MCF 10A (cell line): ENCODE measurements at regions not wholly inside any gene's neighbourhood (a gene's known extent, or its start where the extent isn't known, plus 50 kb on each side); places are given as distances from the start of the nearest gene placed in this dataset.

Source experiments
- BruUV-seq: library from RNA; stranded (reverse); fragments of 400-500 nt; replicated peaks from 2 replicates; lab custom pipeline; 2021; lab: Mats Ljungman, UMichigan
- CTCF ChIA-PET: fragments of 300-600 bp; sonication (Branson Sonifier 250); formaldehyde crosslinking; extraction: SDS; loops from one replicate; lab custom pipeline; 2021; ENCODE audit warnings: antibody characterized with exemption, inconsistent platforms; lab: Yijun Ruan, JAX
- POLR2A ChIA-PET: fragments of 300-600, 350-650 bp; sonication (Branson Sonifier 250); formaldehyde crosslinking; extraction: SDS; loops from one replicate; lab custom pipeline; 2020; ENCODE audit warnings: antibody characterized with exemption, inconsistent platforms; lab: Yijun Ruan, JAX
- DNase-seq: peaks from one replicate; pipeline ENCODE4 v3.0.0-alpha.2; 2018; ENCODE audit not compliant: unreplicated experiment
- H3K27ac Mint-ChIP-seq: one replicate; pipeline ENCODE4 v1.8.0; 2022; ENCODE audit warnings: mild to moderate bottlenecking, low read depth, mixed read lengths; ENCODE audit not compliant: unreplicated experiment
- H3K27me3 Mint-ChIP-seq: one replicate; pipeline ENCODE4 v1.8.0; 2022; ENCODE audit warnings: mixed read lengths; ENCODE audit not compliant: insufficient read depth, unreplicated experiment
- H3K36me3 Mint-ChIP-seq: one replicate; pipeline ENCODE4 v1.8.0; 2022; ENCODE audit warnings: mild to moderate bottlenecking, moderate library complexity, mixed read lengths; ENCODE audit not compliant: insufficient read depth, unreplicated experiment
- H3K4me1 Mint-ChIP-seq: one replicate; pipeline ENCODE4 v1.8.0; 2022; ENCODE audit warnings: mixed read lengths; ENCODE audit not compliant: insufficient read depth, unreplicated experiment
- H3K4me3 Mint-ChIP-seq: one replicate; pipeline ENCODE4 v1.8.0; 2022; ENCODE audit warnings: mild to moderate bottlenecking, moderate library complexity, mixed read lengths; ENCODE audit not compliant: unreplicated experiment
- H3K9me3 Mint-ChIP-seq: one replicate; pipeline ENCODE4 v1.8.0; 2022; ENCODE audit warnings: mixed read lengths; ENCODE audit not compliant: unreplicated experiment
- intact Hi-C: fragments of 100-400 bp; cut with micrococcal nuclease; formaldehyde crosslinking; loops from 2 replicates; pipeline ENCODE4 v1.14.1; 2022
- TF ChIP-seq, protein P1 (sequence below): fragments of 200-600 bp; IDR thresholded peaks from one replicate; pipeline ENCODE4 v1.8.0; 2022; ENCODE audit warnings: antibody characterized with exemption, mild to moderate bottlenecking; ENCODE audit not compliant: unreplicated experiment

DNA sequence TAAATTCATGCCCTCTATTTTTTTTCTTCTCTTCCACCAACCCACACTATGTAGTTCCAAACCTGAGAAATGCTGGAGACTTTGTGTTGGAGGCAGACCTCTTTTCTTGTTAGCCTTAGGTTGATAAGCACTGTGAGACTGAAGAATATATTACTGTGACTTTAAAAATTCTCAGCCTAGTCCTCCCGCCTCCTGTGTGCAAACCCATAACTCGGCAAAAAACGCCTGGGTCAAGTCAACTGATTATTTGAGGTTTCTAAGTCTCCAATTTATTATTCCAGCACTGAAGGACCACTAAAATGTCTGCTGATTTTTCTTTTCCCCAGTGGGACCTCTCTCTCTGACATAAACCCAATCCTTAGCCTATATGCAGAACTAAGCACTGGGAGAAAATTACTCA lies 1946.0 kb upstream of the RAG2 start:
- peak overlapping the region; percentile 57 for H3K27ac Mint-ChIP-seq
- POLR2A ChIA-PET, result no interaction called here
- BruUV-seq, result no TSS peak

GRCh38 chr11:38543311-38543710 lies 1945.3 kb upstream of the RAG2 start:
- Mint-ChIP-seq H3K27me3 (no peaks in the 10 kb centered on the region), H3K27ac (peak overlapping the region; percentile 57)
- DNase-seq, result peak; percentile 19

More for the DNA sequence above, 1946.0 kb upstream of the RAG2 start:
- H3K36me3 Mint-ChIP-seq, result no peaks in the 10 kb centered on the region
- H3K4me3 Mint-ChIP-seq, result no peak overlapping the region
- intact Hi-C loops, result no loop called here
- no peak for DNase-seq
- H3K27me3 Mint-ChIP-seq, result no peaks in the 10 kb centered on the region
- peaks cover 12% of the 10 kb centered on the region for H3K4me1 Mint-ChIP-seq
- CTCF ChIA-PET, result no interaction called here
- TF ChIP-seq, protein P1, sequence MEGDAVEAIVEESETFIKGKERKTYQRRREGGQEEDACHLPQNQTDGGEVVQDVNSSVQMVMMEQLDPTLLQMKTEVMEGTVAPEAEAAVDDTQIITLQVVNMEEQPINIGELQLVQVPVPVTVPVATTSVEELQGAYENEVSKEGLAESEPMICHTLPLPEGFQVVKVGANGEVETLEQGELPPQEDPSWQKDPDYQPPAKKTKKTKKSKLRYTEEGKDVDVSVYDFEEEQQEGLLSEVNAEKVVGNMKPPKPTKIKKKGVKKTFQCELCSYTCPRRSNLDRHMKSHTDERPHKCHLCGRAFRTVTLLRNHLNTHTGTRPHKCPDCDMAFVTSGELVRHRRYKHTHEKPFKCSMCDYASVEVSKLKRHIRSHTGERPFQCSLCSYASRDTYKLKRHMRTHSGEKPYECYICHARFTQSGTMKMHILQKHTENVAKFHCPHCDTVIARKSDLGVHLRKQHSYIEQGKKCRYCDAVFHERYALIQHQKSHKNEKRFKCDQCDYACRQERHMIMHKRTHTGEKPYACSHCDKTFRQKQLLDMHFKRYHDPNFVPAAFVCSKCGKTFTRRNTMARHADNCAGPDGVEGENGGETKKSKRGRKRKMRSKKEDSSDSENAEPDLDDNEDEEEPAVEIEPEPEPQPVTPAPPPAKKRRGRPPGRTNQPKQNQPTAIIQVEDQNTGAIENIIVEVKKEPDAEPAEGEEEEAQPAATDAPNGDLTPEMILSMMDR, result no peak
- H3K9me3 Mint-ChIP-seq, result no peaks in the 10 kb centered on the region

DNA sequence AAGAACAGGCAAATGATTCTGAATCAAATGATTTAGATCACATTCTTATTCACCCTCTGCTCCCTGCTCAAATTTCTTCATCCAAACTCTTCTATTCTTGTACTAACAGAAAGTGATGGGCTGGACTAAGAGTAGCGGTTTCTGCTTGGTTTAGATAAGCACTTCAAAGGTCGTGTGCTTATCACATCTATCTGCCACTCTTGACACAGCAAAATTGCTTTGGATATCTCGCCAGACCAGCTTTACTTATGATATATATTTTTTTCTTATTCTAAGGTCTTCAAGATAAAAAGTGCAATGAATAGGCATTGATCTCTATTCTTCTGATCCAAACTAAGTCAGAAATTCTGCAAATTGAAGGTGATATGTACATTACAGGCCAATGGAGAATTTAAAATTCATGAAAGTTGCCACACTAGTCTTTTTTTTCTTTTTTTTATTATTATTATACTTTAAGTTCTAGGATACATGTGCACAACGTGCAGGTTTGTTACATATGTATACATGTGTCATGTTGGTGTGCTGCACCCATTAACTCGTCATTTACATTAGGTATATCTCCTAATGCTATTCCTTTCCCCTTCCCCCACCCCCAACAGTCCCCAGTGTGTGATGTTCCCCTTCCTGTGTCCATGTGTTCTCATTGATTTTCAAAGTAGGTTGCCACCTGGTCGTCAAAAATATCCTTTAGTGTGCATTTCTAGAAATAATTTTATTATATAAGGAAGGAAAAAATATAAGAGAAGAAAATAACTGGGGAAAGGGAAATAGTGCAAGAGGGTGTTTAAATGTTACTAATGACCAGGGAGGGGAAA lies 1941.0 kb upstream of the RAG2 start:
- no peaks in the 10 kb centered on the region for H3K9me3 Mint-ChIP-seq
- H3K4me3 Mint-ChIP-seq, result no peak overlapping the region
- H3K4me1 Mint-ChIP-seq, result peaks cover 12% of the 10 kb centered on the region
- intact Hi-C loops, result no loop called here
- POLR2A ChIA-PET, result no interaction called here
- TF ChIP-seq, protein P1, result no peak
- no peaks in the 10 kb centered on the region for H3K27me3 Mint-ChIP-seq
- no TSS peak for BruUV-seq
- H3K36me3 Mint-ChIP-seq, result no peaks in the 10 kb centered on the region
- H3K27ac Mint-ChIP-seq, result no peak overlapping the region
- CTCF ChIA-PET, result no interaction called here
- DNase-seq, result no peak

More at GRCh38 chr11:38543311-38543710, 1945.3 kb upstream of the RAG2 start:
- Mint-ChIP-seq H3K4me1 (peaks cover 12% of the 10 kb centered on the region), H3K4me3 (no peak overlapping the region), H3K36me3 (no peaks in the 10 kb centered on the region), H3K9me3 (no peaks in the 10 kb centered on the region)
- ChIA-PET POLR2A (no interaction called here), CTCF (no interaction called here)
- no TSS peak for BruUV-seq
- TF ChIP-seq, protein P1, result no peak
- intact Hi-C loops, result no loop called here

DNA sequence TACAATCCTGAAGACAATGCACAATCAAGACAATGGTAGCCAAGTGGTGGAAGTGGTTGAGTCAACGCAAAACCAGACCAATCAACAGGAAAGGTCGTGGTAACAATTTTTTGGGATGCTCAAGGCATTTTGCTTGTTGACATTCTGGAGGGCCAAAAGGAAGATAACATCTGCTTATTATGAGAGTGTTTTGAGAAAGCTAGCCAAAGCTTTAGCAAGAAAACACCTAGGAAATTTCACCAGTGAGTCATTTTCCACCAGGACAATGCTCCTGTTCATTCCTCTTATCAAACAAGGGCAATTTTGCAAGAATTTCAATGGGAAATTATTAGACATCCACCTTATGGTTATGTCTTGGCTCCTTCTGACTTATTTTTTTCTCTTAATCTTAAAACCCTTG lies 1932.2 kb upstream of the RAG2 start:
- intact Hi-C loops, result no loop called here
- Mint-ChIP-seq H3K36me3 (no peaks in the 10 kb centered on the region), H3K4me1 (peaks cover 9% of the 10 kb centered on the region), H3K9me3 (no peaks in the 10 kb centered on the region), H3K27ac (no peak overlapping the region), H3K4me3 (no peak overlapping the region), H3K27me3 (no peaks in the 10 kb centered on the region)
- TF ChIP-seq, protein P1, result no peak
- ChIA-PET POLR2A (no interaction called here), CTCF (no interaction called here)
- BruUV-seq, result no TSS peak
- DNase-seq, result no peak
